WI38 (cell line): ENCODE measurements at regions not wholly inside any gene's neighbourhood (a gene's known extent, or its start where the extent isn't known, plus 50 kb on each side); places are given as distances from the start of the nearest gene placed in this dataset.
"Not testable (repeated sequence)": the region's sequence is repeated elsewhere in the genome, so short reads cannot be mapped to it uniquely, and the experiment has no call there.

ENCODE experiments used
- H3K4me3 ChIP-seq: 2 replicates; pipeline ENCODE4 v1.5.1; 2011; ENCODE audit warnings: low read depth, mild to moderate bottlenecking, control low read depth, low read length
- CTCF ChIP-seq: IDR thresholded peaks from 2 replicates; pipeline ENCODE4 v1.5.1; 2012; ENCODE audit warnings: low read depth, mild to moderate bottlenecking, control low read depth, low read length

DNA sequence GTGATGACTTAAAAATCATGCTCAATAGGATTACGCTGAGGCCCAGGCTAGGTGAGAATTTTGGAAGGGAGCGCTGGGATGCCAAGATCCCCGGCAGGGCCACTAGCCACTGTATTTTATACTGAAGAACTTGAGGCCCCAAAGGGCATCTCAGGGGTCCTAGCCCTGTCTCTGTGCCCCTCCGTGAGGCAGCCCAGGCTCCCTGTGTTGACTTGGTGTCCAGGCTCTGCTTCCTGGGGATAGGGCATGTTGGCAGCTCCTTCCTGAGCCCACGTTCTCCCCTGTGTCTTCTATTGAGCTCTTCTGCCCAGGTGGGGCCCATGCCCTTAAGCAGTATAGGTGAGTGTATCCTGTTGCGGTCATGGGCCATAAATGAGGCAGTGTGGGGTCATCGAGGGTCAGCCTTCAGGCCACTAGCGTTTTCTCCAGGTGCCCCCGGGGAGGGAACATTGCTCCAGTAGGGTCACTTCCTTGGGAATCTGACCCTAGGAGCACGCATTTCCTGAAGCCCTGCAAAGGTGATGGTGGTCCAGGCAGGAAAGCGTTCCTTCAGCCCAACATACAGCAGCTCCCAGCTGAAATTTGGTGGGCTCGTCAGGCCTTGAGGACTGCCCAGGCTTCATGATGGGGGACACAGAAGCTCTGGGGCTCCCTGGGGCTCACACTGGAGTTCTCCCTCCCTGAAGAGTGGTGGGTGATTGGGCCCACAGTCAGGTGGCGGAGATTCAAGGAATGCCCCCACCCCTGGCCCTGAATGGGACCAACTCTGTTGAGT, 189.4 kb downstream of the UBE3A start:
- no peak overlapping the region for H3K4me3 ChIP-seq
- no peak for TF ChIP-seq CTCF

- no peak overlapping the region for H3K4me3 ChIP-seq
- TF ChIP-seq CTCF: no peak
Observed at GRCh38 chr15:25250011-25250596, 188.7 kb downstream of the UBE3A start.

DNA sequence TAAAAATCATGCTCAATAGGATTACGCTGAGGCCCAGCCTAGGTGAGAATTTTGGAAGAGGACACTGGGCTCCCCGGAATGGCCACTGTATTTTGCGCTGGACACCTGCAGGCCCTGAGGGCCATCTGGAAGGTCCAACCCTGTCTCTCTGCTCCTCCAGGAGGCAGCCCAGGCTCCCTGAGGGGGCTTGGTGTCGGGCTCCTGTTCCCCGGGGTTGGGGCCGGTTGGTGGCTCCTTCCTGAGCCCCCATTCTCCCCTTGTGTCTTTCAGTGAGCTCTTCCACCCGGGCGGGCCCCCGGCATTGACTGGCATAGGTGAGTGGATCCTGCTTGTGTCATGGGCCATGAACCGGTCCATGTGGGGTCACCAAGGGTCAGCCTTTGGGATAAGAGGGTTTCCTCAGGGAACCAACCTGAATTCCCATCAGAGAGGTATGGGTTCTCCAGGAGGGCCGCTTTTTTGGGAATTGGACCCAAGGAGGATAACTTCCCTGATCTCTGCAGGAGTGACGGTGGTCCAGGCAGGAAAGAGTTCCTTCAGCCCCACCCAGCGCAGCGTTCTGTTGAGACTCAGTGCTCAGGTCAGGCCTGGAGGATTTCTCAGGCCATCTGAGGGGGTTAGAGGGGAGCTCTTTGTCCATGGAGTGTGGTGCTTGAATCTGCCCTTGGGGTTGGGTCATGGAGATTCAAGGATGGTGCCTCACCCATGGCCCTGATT, 187.8 kb downstream of the UBE3A start:
- H3K4me3 ChIP-seq: no peak overlapping the region
- TF ChIP-seq CTCF: no peak

DNA sequence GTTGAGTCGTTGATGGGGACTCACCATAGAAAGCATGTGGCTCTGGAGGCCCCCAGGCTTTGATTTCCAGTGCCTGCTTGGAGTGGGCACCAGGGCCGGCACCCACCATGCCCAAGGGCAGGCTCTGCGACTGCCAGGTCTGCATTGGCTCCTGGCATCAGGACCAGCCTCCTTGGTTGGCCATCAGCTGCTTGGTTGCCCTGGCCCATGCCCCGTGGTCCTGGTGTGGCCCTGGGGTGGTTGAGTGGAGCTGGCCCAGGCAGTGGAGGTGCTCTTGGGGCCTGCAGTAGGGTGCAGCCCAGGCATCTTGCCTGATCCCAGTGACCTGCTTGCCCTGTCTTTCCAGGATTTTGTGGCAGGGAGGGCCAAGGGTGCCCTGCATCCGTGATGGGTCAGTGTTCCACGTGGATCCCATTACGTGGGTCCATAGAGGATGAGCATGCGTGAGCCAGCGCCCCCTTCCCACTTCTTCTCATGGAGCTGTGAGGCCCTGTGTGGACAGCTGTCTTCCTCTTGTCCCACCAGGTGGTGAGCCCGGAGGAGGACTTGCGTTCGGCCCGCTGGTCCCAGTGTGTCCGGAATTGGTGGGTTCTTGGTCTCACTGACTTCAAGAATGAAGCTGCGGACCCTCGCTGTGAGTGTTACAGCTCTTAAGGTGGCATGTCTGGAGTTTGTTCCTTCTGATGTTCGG, 187.0 kb downstream of the UBE3A start:
- TF ChIP-seq CTCF: no peak
- H3K4me3 ChIP-seq: no peak overlapping the region

- H3K4me3 ChIP-seq: not testable (repeated sequence)
Observed at GRCh38 chr15:25253048-25253973, 185.5 kb downstream of the UBE3A start.

- H3K4me3 ChIP-seq: no peak overlapping the region
- no peak for TF ChIP-seq CTCF
Observed at GRCh38 chr15:25268166-25268565, 170.7 kb downstream of the UBE3A start.
